ENCODE measurements at regions not wholly inside any gene's neighbourhood (a gene's known extent, or its start where the extent isn't known, plus 50 kb on each side); places are given as distances from the start of the nearest gene placed in this dataset.

DNA sequence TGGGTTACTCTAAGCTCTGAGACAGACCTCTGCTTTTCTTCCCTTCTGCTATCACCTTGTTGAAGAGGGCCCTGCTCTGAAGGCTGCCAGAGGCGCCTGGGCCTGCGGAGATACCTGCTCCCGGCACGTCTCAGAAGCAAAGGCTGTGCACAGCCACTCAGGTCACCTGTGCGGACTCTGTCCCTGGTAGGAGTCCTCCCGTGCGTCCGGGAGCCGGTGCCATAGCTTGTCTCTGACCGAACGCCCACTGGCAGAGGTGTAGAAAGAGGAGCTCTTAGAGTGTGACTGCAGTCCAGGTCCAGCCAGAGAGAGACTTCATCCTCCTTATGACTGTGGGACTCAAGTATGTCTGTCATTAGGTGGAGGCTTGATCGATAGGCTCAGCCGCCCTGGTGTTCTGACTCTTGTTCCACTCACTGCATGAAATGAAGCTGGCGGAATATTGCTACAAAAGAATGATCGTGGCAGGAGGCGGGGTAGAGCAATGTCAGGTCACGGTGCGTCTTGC, 51.0 kb upstream of the UNC93A start:
- H3K27ac Mint-ChIP-seq (ENCODE audit: unreplicated experiment): no peak overlapping the region
- H3K36me3 Mint-ChIP-seq (ENCODE audit: unreplicated experiment): no peaks in the 10 kb centered on the region
- TF ChIP-seq CTCF (IDR thresholded peaks at IDR 0.05): no peak
- DNase-seq (ENCODE audit: extremely low spot score, unreplicated experiment): no peak
- H3K27me3 Mint-ChIP-seq (ENCODE audit: unreplicated experiment): no peaks in the 10 kb centered on the region
- no peak overlapping the region for H3K4me3 Mint-ChIP-seq (ENCODE audit: unreplicated experiment)
- no peaks in the 10 kb centered on the region for H3K9me3 Mint-ChIP-seq (ENCODE audit: unreplicated experiment)
- H3K4me1 Mint-ChIP-seq (ENCODE audit: unreplicated experiment): no peaks in the 10 kb centered on the region

Measured in osteocyte (in vitro differentiated cells).